HG03045 (cell line): ENCODE measurements at regions not wholly inside any gene's neighbourhood (a gene's known extent, or its start where the extent isn't known, plus 50 kb on each side); places are given as distances from the start of the nearest gene placed in this dataset.
A peak's percentile ranks its signal among the peaks of the same experiment; 100 is the strongest.

Source experiments
- ATAC-seq: cut with Tn5 transposase; IDR thresholded peaks from one replicate; pipeline ENCODE4 v1.9.1; 2021; ENCODE audit warnings: mild to moderate bottlenecking, moderate library complexity; ENCODE audit not compliant: unreplicated experiment

DNA sequence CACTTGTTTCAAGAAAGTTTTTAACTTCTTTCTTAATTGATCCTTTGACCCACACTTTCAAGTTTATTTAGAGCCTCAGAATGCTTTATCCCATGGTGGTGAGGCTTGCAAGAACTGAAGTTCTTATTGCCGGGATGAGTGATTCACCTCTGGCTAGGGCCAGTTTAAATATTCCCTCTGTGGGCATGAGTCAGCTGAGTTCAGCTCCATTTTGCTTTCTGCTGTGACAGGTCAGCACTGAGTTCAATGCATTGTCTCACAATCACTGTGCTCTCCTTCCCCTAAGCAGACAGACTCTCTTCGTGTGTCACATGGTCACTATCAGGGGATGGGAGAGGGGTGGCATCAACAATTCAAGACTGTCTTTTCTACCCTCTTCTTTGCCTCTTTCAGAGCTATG is 514.6 kb upstream of the FBXO33 start:
- ATAC-seq, result no peak

GRCh38 chr14:39939023-39939422 is 506.8 kb upstream of the FBXO33 start:
- ATAC-seq, result no peak

GRCh38 chr14:39912192-39913100 is 480.2 kb upstream of the FBXO33 start:
- peak; percentile 90 for ATAC-seq

DNA sequence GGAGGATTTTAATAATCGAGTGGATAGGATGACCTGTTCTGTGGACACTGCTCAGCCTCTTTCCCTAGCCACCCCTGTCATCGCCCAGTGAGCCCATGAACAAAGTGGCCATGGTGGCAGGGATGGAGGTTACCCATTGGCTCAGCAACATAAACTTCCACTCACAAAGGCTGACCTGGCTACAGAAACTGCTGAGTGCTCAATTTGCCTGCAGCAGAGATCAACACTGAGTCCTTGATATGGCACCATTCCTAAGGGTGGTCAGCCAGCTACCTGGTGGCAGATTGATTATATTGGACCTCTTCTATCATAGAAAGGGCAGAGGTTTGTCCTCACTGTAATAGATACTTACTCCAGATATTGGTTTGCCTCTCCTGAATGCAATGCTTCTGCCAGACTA is 465.4 kb upstream of the FBXO33 start:
- no peak for ATAC-seq

DNA sequence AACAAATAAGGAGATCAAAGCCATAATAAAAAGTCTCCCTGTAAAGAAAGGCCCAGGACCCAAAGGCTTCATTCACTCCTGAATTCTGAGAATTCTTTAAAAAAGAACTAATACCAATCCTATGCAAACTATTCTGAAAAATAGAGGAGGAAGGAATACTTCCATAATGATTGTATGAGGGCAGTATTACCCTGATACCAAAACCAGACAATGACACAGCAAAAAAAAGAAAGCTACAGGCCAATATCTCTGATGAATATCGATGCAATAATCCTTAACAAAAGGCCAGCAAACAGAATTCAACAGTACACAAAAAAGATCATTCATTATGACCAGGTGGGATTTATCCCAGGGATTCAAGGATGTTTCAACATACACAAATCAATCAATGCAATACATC is 457.8 kb upstream of the FBXO33 start:
- ATAC-seq, result no peak

DNA sequence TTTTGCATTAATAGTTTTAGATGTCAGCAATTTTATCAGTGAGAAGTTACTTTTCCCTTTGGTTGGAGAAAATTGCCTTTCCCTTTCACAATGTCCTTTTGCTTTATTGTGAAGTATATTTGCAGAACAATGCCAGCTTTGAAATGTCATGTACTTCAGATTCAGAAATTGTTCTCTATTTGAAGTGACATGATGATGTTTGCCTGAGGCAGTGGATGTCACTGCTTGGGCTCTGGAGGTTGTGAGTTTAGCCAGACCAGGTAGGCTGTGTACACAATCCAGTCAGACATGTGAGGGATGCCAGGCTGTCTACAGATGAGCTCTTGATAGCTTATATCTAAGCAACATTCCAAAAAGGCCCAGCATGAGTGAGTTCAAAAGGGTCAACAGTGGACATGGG is 451.9 kb upstream of the FBXO33 start:
- ATAC-seq, result no peak

- no peak for ATAC-seq
Observed at GRCh38 chr14:39880965-39881364, 448.7 kb upstream of the FBXO33 start.

DNA sequence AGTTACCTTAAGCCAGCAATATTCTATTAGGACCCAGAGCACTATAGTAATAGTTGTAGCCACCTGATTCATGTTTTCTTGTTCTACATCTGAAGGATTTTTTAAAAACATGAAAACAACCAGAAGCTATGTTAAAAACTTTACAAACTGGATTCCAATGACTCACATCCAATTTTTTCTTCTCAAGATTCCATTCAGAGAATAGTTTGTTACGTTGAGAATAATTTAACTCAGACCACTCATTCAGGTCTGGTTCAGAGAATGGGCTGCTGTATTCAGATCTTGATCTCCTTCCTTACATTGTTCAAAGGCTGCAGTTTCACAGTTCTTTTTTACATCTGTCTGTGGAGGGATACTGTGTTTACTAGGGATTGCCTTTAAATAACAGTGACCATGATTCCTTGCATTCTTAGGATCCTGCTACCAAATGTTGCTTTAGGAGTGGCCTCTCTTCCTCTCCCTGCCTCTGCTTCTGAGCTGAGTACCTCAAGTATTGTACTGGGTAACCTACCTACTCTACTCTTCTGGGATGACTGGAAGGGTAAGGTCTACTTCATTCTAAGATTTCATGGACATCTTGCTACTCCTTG is 448.0 kb upstream of the FBXO33 start:
- no peak for ATAC-seq

GRCh38 chr14:39877577-39878190 is 445.5 kb upstream of the FBXO33 start:
- no peak for ATAC-seq

DNA sequence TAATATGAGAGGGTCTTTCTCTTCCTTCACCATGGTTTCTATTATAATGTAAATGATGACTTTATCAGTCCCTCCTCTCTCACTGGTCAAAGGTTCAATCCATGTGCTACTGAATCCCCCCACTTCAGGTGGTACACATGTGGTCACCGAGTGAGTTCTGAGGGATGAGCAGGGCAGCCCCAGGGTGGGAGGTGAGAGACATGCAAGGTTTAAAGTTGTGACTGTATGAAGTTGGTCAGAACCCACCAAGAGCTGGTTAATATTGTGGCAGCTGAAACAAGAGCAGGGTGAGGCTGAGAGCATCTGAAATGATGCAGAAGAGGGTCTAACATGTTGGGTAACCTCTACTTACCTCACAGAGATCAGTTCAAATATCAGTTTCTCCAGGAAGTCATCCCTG is 444.7 kb upstream of the FBXO33 start:
- ATAC-seq, result no peak

DNA sequence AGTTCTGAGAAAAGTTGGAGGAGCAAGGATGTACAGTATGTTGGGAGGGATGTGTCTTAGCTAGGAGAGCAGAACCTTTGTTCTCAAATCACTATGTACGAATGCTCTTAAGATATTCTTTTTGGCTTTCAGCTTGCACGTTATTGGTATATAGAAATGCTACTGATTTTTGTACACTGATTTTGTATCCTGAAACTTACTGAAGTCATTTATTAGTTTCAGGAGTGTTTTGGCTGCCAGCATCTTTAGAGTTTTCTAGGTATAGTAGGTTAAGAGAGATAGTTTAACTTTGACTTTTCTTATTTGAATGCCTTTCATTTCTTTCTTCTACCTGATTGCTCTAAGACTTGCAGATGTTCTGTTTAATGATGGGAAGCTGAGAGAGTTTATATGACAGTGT is 442.8 kb upstream of the FBXO33 start:
- ATAC-seq, result no peak

DNA sequence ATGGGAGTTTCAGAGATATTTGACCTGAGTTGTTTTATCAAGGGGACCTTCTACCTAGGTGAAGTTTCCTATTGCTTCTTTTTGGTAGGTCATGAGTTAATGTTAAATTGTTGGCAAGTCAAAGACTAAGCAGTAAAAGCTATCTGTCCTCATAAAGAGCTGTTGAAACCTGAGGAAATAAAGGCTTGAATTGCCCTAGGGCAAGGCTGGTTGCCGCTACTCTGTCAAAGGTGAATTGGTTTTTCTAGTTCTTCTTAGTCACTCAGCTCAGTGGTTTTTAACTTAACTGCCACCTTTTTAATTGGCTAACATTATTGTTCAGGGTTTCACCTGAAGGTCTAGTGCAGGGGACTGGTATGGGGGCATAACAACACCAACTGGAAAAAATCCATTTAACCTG is 441.6 kb upstream of the FBXO33 start:
- no peak for ATAC-seq

GRCh38 chr14:39868949-39869348 is 436.7 kb upstream of the FBXO33 start:
- no peak for ATAC-seq

- no peak for ATAC-seq
Observed at GRCh38 chr14:39868251-39868650, 436.0 kb upstream of the FBXO33 start.

GRCh38 chr14:39863441-39863840 is 431.2 kb upstream of the FBXO33 start:
- ATAC-seq, result no peak

DNA sequence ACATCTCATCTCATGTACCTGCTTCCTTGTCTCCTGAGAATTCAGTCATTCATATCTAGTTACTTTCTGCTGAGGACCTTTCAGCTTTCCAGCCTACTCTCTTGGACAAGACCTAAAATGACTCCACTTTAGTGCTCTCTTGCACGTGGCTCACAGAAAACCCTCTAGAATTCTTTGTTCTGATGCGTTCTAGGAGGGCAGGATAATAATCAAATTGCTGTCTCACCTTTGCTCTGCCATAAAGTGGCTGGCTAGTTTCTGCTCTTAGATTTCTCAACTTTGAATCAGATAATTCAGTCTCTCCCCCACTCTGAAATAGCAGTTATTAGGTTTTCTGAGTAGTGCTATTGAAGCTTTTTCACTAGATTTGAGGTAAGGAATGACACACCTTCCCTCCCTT is 429.5 kb upstream of the FBXO33 start:
- ATAC-seq, result no peak

GRCh38 chr14:39861229-39861600 is 429.0 kb upstream of the FBXO33 start:
- no peak for ATAC-seq

GRCh38 chr14:39860596-39861228 is 428.5 kb upstream of the FBXO33 start:
- no peak for ATAC-seq

- no peak for ATAC-seq
Observed at GRCh38 chr14:39859314-39859713, 427.1 kb upstream of the FBXO33 start.

GRCh38 chr14:39857376-39858055 is 425.3 kb upstream of the FBXO33 start:
- no peak for ATAC-seq

DNA sequence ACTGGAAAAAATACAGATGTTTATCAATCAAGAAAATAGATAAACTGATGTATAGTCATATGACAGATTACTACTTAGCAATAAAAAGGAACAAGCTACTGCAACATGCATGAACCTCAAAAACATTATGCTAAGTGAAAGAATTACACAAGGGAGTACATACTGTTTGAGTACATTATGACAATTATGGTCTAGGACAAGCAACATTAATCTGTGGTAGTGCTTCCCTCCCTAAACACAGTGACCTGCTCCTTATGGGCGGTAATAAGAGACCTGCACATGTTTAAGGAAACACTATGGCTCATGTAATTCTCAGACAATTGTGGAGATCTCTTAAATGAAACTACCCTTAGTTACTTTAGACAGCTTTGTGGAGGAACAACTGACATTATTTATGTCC is 421.2 kb upstream of the FBXO33 start:
- ATAC-seq, result no peak
